NCI-H1105 treated with DMSO at 0.1 percent for 48 hours (cell line): ENCODE measurements at regions not wholly inside any gene's neighbourhood (a gene's known extent, or its start where the extent isn't known, plus 50 kb on each side); places are given as distances from the start of the nearest gene placed in this dataset.

Source experiments
- DNase-seq: peaks from one replicate; lab custom pipeline; 2025; lab: John Stamatoyannopoulos, UW

GRCh38 chr5:166505067-166505466 is 1786.4 kb upstream of the WWC1 start:
- peak; percentile 67 for DNase-seq

GRCh38 chr5:166505544-166505943 is 1785.9 kb upstream of the WWC1 start:
- DNase-seq: peak; percentile 58

GRCh38 chr5:166507810-166508425 is 1783.5 kb upstream of the WWC1 start:
- DNase-seq: no peak

- no peak for DNase-seq
Measured at GRCh38 chr5:166509085-166509484, 1782.4 kb upstream of the WWC1 start.

GRCh38 chr5:166517976-166518375 is 1773.5 kb upstream of the WWC1 start:
- no peak for DNase-seq

GRCh38 chr5:166523206-166523605 is 1768.2 kb upstream of the WWC1 start:
- no peak for DNase-seq

- DNase-seq: no peak
Measured at GRCh38 chr5:166529200-166529599, 1762.2 kb upstream of the WWC1 start.

GRCh38 chr5:166532456-166533220 is 1758.8 kb upstream of the WWC1 start:
- no peak for DNase-seq

- DNase-seq: no peak
Measured at GRCh38 chr5:166535641-166536040, 1755.8 kb upstream of the WWC1 start.

GRCh38 chr5:166540156-166540555 is 1751.3 kb upstream of the WWC1 start:
- no peak for DNase-seq

- peak; percentile 19 for DNase-seq
Measured at GRCh38 chr5:166551384-166551783, 1740.1 kb upstream of the WWC1 start.

- DNase-seq: no peak
Measured at GRCh38 chr5:166553778-166554177, 1737.7 kb upstream of the WWC1 start.

- DNase-seq: no peak
Measured at GRCh38 chr5:166561759-166562158, 1729.7 kb upstream of the WWC1 start.

- DNase-seq: no peak
Measured at GRCh38 chr5:166562246-166562645, 1729.2 kb upstream of the WWC1 start.

GRCh38 chr5:166566725-166567124 is 1724.7 kb upstream of the WWC1 start:
- DNase-seq: no peak

GRCh38 chr5:166570865-166571264 is 1720.6 kb upstream of the WWC1 start:
- no peak for DNase-seq

GRCh38 chr5:166571668-166572067 is 1719.8 kb upstream of the WWC1 start:
- DNase-seq: no peak

GRCh38 chr5:166576323-166576722 is 1715.1 kb upstream of the WWC1 start:
- no peak for DNase-seq

GRCh38 chr5:166581826-166582225 is 1709.6 kb upstream of the WWC1 start:
- DNase-seq: no peak

- DNase-seq: no peak
Measured at GRCh38 chr5:166582416-166582815, 1709.0 kb upstream of the WWC1 start.

- DNase-seq: no peak
Measured at GRCh38 chr5:166594567-166594966, 1696.9 kb upstream of the WWC1 start.

GRCh38 chr5:166595274-166595951 is 1696.0 kb upstream of the WWC1 start:
- no peak for DNase-seq

- DNase-seq: peak; percentile 28
Measured at GRCh38 chr5:166596043-166596442, 1695.4 kb upstream of the WWC1 start.
